HG03064 (cell line): ENCODE measurements at regions not wholly inside any gene's neighbourhood (a gene's known extent, or its start where the extent isn't known, plus 50 kb on each side); places are given as distances from the start of the nearest gene placed in this dataset.
"Not testable (repeated sequence)": the region's sequence is repeated elsewhere in the genome, so short reads cannot be mapped to it uniquely, and the experiment has no call there.

Source experiments
- ATAC-seq: cut with Tn5 transposase; IDR thresholded peaks from one replicate; pipeline ENCODE4 v1.9.1; 2021; ENCODE audit warnings: low read depth; ENCODE audit not compliant: unreplicated experiment

DNA sequence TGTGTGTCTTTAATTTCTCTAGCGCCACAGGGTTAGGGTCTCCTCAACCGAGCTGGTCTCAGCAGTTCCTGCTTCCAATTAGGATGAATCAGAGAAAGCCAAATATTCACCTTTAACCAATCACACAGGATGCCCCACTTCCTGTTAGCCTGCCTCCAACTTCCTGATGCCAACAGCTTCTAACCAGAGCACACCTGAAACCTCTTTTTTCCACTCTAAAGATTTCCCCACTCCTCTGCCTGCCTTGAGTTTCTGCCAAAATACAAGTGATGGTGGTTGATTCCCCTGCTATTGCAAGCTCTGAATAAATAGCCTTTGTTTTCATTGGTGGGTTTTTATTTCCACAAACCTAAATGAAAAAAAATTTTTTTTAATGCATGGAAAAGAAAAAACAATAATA lies 144.7 kb upstream of the UST start:
- ATAC-seq, result no peak

- ATAC-seq, result no peak
Observed at GRCh38 chr6:148608199-148608951, 138.5 kb upstream of the UST start.

DNA sequence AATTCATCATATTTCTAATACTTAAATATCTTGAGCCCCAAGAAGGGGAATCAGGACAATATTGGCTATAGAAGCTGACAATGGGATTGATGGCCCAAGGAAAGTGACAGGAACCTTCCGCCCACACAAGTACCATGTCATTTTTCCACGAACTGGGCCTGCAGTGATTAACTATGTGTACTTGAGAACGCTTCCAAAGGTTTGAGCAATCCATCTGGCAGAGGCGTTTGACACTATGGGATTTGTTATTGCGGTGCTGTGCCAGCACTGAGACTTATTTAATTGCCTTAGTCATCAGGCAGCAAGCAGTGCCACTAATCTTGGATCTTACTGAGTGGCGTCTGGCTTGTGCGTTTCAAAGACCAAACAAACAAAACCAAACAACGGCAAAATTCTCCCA lies 135.6 kb upstream of the UST start:
- ATAC-seq, result no peak

DNA sequence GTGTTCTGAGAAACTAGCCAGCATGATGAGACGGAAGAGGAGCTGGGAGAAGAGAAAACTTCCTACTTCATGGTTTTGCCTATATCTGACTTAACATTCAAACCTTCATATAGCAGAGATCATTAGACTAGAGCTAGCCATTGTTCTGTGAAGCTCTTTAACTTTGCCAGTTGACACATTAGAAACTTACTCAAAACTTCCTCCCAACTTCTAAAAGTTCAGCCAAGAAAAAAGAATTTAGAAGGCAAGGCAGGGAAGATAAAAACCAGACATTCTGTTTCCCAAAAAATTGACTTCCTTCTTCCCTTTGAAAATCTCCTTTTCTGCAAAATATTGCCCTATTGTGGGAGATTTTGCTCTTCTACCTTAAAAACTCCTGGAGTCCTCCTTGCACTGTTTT lies 134.8 kb upstream of the UST start:
- ATAC-seq, result no peak

DNA sequence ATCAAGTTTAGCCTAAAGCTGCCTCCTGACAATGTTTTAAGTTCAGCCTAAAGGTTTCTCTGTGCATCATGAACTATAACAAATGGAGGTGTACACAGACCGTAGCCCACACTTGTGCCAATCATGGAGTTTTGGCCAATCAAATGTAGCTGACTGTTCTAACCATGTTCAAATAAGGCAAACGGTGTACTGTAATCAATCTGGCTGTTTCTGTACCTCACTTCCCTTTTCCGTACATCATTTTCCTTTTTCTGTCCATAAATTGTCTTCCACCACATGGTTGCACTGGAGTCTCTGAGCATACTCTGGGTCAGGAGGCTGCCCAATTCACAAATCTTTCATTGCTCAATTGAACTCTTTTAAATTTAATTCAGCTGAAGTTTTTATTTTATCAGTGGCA lies 132.2 kb upstream of the UST start:
- no peak for ATAC-seq

DNA sequence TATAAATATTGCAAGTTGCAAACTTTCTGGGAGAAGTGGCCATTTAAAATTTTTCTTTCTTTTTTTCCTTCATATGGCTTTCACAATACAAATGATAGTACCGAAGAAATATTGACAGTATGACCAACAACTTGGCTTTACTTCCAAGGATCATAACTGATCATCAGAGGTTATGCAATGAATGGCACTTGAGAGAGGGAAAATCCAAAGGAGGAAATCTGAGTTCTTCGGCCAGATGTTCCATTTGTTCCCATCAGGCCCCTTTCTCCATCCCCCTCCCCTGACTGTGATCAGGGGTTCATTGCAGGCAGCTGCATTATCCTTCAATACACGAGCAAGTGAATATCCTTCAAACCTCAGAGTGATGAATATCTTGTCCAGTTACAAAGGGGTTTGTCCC lies 130.0 kb upstream of the UST start:
- ATAC-seq, result no peak

DNA sequence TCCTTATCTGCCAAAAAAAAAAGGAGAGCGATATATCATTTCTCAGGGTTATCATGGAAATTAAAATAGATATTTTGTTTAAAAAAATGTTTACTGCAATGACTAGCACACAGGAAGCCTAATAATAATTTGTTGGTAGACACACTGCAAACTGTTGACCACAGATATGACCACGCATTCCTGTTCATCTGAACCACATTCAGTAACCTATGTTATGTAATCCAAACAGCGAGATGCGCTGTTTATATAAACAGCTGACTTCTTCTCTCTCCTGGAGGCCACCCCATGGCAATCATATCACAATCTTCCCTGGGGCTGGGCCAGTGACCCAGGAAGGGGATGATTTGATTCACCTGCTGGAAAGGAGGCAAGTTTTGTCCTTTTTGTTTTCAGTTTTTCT lies 129.3 kb upstream of the UST start:
- ATAC-seq, result no peak

DNA sequence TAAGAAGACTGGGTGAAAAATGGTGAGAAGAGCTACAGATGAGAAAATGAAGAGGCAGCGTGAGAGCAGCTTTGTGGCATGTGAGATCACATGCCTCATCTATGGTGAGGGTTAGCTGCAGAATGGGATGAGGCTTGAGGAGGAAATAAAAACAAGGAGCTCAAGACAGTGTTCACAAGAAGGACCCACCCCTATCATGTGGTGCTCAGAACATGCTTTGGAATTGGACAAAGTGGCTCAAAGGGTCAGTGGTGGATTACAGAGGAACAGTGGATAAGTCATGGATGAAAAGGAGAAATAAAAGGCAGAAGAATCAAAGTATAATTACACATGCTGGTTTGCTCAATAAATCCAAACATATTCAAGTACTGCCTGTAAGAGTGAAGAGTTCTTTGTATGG lies 126.9 kb upstream of the UST start:
- no peak for ATAC-seq

- no peak for ATAC-seq
Observed at GRCh38 chr6:148620579-148621298, 126.1 kb upstream of the UST start.

DNA sequence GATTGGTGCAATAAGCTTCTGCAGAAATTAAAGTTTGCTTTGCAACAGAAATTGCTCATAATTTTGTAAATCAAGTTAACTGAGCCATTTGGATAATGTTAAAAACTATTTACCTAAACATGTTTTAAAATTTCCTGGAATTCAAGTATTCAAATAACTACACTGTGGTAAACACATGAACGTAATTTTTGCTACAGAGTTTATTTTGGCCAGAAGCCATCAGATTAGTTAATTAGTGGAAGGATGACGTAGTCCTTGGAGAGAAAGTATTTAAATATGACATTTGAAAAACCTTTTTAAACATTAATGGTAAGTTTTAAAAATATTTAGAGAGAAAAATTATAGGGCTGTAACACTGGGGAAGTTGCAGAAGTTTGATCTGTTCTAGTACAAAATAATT lies 121.2 kb upstream of the UST start:
- ATAC-seq, result no peak

DNA sequence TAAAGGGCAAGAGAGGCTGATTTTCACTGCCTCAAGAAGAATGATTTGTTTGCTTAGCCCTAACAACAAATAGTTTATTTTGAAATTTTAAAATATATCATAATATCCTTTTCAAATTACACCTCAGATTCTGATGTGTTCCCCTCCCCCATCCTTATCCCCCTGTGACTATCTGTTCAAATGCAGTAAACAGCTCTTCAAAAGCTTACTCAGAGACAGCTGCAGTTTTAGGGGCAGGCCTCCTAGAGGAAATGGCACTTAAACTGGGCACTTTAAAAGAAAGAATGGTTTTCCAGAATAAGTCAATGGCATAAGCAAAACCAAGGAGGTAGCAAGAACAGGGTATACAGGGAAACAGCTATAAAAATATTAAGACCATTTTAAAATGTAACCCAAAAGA lies 118.6 kb upstream of the UST start:
- no peak for ATAC-seq

- no peak for ATAC-seq
Observed at GRCh38 chr6:148629181-148629580, 117.6 kb upstream of the UST start.

- no peak for ATAC-seq
Observed at GRCh38 chr6:148629592-148630465, 117.0 kb upstream of the UST start.

- ATAC-seq, result no peak
Observed at GRCh38 chr6:148635070-148635743, 111.6 kb upstream of the UST start.

DNA sequence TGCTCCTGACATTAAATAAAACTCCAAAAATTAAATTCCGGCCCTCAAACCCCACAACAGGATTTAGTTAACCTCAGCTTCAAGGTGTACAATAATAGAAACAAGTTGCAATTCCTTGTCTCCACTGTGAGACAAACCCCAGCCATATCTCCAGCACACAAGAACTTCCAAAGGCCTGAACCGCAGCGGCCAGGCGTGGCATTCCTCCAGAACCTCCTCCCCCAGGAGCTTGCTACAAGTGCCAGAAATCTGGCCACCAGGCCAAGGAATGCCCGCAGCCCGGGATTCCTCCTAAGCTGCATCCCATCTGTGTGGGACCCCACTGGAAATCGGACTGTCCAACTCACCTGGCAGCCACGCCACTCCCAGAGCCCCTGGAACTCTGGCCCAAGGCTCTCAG lies 105.0 kb upstream of the UST start:
- not testable (repeated sequence) for ATAC-seq

DNA sequence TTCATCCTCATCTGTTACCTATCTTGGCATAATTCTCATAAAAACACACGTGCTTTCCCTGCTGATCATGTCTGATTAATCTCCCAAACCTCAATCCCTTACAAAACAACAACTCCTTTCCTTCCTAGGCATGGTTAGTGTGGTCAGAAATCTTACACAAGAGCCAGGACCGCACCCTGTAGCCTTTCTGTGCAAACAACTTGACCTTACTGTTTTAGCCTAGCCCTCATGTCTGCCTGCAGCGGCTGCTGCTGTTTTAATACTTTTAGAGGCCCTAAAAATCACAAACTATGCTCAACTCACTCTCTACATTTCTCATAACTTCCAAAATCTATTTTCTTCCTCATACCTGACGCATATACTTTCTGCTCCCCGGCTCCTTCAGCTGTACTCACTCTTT lies 103.6 kb upstream of the UST start:
- ATAC-seq, result not testable (repeated sequence)

- not testable (repeated sequence) for ATAC-seq
Observed at GRCh38 chr6:148645049-148645448, 101.8 kb upstream of the UST start.

DNA sequence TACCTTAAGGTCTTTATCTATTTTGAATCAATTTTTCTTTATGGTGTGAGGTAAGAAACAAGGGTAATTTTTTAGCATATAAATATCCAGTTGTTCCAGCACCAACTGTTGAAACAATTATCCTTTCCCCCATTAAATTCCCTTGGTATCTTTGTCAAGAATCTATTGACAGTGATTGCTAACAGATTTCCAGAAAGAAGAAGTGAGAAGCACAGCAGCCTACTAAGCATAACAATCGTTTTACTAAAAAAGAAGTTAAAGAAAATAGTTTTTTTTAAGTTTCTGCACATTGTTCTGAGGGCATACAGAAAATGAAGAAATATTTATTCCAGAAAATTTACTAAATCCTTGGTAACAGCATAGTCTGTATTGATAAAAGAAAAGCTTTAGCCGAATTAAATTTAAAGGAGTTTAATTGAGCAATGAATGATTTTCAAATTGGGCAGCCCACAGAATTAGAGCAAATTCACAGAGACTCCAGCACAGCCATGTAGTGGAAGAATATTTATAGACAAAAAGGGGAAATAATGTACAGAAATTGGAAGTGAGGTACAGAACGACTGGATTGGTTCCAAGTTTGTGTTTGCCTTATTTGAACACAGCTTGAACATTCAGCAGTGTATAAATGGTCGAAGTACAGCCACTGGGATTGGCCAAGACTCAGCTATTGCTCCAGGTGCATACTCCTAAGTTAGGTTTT lies 97.9 kb upstream of the UST start:
- ATAC-seq, result no peak

- ATAC-seq, result no peak
Observed at GRCh38 chr6:148649454-148649963, 97.3 kb upstream of the UST start.

DNA sequence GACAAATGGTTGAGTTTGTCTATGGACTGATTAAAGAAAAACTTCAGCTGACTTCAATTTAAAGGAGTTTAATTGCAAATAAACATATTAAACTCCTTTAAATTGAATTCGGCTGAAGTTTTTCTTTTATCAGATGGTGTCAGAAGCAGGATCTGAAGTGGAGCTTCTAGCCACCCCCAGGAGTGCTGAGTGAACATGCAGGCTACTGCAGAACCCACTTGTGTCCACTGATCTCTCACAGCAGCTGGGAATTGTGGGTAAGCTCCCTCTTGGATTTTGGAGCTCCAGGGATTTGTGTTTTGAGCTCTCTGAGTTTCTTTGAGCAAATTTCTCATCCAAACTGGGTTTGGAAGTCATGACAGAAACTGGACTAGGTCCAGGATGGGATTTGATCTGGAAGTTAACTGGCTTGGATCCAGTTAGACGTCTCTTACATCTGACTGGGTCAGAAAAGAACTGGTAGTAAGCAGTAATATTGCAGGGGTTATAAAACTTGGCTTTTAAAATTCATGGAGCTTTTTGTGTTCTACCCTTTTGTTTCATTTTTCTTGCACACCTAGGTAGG lies 95.8 kb upstream of the UST start:
- no peak for ATAC-seq
